Mucosa of stomach (tissue), 1 donor: ENCODE measurements at regions not wholly inside any gene's neighbourhood (a gene's known extent, or its start where the extent isn't known, plus 50 kb on each side); places are given as distances from the start of the nearest gene placed in this dataset.

Experiments used
- H3K27me3 ChIP-seq: one replicate; pipeline ENCODE4 v1.7.0; 2013; ENCODE audit warnings: mild to moderate bottlenecking, low read length; ENCODE audit not compliant: control insufficient read depth, insufficient read depth
- H3K36me3 ChIP-seq: one replicate; pipeline ENCODE4 v1.7.0; 2013; ENCODE audit warnings: low read length; ENCODE audit not compliant: control insufficient read depth, insufficient read depth
- H3K4me1 ChIP-seq: one replicate; pipeline ENCODE4 v1.7.0; 2013; ENCODE audit warnings: mild to moderate bottlenecking, low read length; ENCODE audit not compliant: control insufficient read depth, insufficient read depth
- H3K4me3 ChIP-seq: one replicate; pipeline ENCODE4 v1.7.0; 2013; ENCODE audit warnings: low read length
- H3K9ac ChIP-seq: one replicate; pipeline ENCODE4 v1.7.0; 2013; ENCODE audit warnings: mild to moderate bottlenecking, low read length, moderate library complexity
- H3K9me3 ChIP-seq: one replicate; pipeline ENCODE4 v1.7.0; 2013; ENCODE audit warnings: mild to moderate bottlenecking, low read length, moderate library complexity; ENCODE audit not compliant: control insufficient read depth
- donor health status: Pancreatic carcinoma.

DNA sequence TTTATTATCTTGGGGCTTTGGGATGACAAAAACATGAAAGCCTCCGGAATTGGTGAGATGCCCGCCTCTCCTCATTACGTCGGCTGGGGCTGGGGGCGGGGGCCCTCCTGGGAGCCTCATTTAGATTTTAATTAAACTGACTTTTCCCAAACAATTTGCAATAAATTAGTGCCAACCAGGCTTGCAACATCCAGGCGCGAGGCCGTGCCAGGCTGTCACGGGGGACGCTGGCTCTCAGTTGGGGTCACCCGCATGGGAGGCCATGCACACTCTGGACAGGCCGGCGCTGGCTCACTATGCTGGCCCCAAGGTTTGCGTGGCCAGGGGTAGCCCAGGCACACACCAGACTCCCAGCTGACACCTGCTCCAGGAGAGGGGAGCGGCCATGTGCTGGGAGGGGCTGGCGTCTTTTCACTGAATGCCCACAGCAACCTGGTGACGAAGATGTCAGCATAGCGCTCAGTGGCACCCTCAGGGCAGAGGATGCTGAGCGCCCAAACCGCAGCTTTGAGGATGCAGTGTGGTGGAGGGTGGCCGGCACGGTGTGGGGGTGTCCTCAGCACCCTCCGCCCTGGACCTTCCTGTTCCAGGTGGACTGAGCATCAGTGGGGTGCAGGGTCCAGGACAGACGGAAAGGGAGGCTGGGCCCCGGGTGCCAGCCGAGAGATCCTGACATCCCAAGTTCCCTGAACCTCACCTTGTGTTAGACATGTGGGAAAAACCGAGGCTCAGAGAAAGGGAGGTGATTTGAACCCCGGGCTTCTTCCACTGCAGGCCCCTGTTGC, 190.8 kb upstream of the C14orf180 start:
- Histone ChIP-seq H3K9me3 (no peaks in the 10 kb centered on the region), H3K27me3 (peaks cover 7% of the 10 kb centered on the region), H3K4me3 (no peak overlapping the region), H3K4me1 (no peaks in the 10 kb centered on the region), H3K36me3 (no peaks in the 10 kb centered on the region), H3K9ac (no peak overlapping the region)

DNA sequence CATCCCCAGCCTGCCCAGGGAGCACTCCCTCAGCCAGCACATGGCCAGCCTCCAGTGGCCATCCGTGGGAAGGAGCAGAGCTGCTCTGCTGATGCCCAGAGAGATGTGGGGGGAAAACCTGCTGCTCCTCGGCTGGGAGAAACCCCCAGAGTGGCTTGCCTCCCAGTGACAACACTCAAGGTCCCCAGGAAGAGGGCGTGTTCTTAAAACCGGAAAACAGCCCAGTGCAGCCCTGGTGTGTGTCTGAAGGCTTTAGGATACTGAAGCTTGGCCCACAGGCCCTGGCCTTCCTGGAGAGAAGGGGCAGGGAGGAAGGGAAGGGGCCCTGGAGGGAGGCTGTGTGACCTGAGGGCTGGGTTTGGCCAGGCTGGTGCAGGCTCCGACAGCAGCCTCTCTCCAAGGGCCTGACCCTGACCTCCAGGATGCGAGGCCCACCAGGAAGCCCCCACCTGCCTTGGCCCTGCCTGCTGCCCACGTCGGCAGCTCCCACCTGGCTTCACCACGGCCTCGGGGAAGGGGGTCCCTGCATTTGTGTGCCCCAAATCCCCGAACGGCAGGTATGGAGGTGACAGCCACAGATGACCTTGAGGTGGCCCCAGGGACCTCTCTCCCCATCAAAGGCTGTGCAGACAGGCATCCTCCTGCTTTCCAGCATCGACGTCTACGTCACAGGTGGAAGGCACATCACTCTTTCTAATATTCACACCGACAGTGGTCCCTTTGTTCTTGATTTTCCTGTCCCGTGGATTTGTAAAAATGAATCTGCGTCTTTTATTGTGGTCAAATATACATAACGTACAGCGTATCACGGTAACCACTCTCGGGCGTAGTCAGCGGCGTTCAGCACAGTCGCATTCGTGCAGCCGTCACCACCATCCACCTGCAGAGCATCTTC, 190.0 kb upstream of the C14orf180 start:
- no peak overlapping the region for H3K9ac ChIP-seq
- no peaks in the 10 kb centered on the region for H3K27me3 ChIP-seq
- H3K4me1 ChIP-seq, result no peaks in the 10 kb centered on the region
- no peak overlapping the region for H3K4me3 ChIP-seq
- H3K9me3 ChIP-seq, result no peaks in the 10 kb centered on the region
- H3K36me3 ChIP-seq, result no peaks in the 10 kb centered on the region

DNA sequence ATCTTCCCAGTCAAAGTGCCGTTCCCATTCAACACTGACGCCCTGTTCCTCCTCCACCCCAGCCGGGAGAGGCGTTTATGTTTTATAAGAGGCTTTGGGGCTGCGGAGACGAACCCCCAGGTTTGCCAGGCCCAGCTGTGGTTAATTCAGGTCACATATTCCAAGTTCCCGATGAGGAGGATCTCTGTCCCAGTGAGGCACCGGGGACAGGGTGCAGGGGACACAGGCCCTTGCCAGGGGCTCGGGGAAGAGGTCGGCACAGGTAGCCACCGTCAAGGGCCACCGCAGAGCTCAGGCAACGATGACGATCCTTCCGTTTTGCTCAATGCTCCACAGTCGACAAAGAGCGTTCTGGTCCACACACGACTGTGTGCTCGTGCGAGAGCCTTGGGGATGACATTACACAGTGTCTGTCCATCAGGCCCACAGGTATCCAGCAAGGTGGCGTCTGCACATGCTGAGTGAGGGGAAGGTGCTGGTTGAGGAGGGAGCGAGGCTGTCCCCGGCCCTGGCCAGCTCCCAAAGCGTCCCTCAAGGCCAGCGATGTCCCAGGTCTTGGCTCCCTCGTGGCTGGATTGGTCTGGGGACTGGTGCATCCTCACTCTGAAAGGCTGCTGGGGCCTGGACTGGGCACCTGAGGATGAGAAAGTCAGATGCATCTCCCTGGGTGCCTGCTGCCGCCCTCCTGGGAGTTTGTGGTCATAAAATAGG, 189.2 kb upstream of the C14orf180 start:
- H3K9ac ChIP-seq, result no peak overlapping the region
- H3K36me3 ChIP-seq, result no peaks in the 10 kb centered on the region
- no peaks in the 10 kb centered on the region for H3K9me3 ChIP-seq
- no peaks in the 10 kb centered on the region for H3K4me1 ChIP-seq
- no peak overlapping the region for H3K4me3 ChIP-seq
- no peaks in the 10 kb centered on the region for H3K27me3 ChIP-seq

DNA sequence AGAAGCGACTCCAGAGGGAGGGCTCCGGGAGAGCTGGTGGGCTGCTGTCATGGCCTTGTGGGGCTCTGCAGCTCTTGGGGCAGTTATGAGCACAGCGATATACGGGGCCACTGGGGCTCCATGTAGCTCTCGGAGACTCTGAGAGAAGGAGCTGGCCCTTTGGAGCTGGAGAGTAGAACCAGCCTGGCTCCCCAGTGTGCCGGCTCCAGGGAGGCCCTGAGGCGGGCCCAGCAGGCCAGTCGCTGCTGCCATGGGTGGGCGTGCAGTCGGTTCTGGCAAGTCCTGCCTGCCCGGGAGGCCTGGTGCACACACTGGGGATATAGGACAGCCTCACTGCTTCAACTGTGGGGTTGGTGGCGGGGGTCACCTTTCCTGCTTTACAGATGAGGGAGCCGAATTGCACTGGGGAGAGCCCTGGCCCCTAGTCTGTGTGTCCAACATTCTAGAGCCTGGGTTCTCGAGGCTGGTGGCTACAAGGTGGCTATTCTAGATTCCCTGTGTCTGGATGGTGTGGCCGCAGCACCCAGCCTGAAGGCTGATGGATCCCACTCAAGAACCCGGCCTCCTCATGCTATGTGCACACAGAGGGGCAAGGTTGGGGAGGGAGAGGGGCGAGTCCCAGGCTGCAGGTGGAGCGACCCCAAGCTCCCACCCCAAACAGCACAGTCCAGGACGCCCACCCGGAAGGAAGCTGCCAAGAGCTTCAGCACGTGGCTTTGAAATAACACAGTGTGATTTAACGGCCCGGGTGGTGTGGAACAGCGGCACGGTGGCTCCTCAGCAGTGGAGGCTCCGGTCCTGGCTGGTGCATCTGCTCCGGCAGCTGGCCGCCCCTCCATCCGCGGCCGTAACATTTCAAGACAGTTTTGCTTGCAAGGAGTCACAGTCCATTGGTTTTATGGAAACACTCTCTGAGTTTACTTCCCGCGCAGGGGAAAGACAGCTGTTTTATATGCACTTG, 188.3 kb upstream of the C14orf180 start:
- no peak overlapping the region for H3K4me3 ChIP-seq
- no peaks in the 10 kb centered on the region for H3K36me3 ChIP-seq
- H3K27me3 ChIP-seq, result peaks cover 3% of the 10 kb centered on the region
- H3K9me3 ChIP-seq, result no peaks in the 10 kb centered on the region
- H3K4me1 ChIP-seq, result no peaks in the 10 kb centered on the region
- no peak overlapping the region for H3K9ac ChIP-seq

DNA sequence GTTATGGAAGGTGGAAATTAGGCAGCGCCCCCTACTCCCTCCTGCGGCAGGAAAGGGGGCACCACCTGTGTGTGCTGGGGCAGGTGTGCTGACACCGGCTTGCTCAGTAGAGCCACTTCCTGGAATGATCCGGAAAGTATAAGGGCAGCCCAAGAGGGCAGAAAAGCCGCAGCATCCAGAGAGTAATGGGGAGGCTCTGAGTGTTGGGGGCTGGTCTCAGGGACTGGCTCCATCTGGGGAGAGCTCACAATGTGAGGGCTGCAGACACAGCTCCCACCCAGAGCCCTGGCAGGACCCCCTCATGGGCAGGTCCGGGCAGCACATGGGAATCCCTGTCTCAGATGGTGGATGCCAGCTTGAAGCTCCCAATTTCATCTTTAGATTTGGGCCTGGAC, 187.6 kb upstream of the C14orf180 start:
- Histone ChIP-seq H3K9ac (no peak overlapping the region), H3K4me3 (no peak overlapping the region), H3K4me1 (no peaks in the 10 kb centered on the region), H3K27me3 (peaks cover 3% of the 10 kb centered on the region), H3K36me3 (no peaks in the 10 kb centered on the region), H3K9me3 (no peaks in the 10 kb centered on the region)

DNA sequence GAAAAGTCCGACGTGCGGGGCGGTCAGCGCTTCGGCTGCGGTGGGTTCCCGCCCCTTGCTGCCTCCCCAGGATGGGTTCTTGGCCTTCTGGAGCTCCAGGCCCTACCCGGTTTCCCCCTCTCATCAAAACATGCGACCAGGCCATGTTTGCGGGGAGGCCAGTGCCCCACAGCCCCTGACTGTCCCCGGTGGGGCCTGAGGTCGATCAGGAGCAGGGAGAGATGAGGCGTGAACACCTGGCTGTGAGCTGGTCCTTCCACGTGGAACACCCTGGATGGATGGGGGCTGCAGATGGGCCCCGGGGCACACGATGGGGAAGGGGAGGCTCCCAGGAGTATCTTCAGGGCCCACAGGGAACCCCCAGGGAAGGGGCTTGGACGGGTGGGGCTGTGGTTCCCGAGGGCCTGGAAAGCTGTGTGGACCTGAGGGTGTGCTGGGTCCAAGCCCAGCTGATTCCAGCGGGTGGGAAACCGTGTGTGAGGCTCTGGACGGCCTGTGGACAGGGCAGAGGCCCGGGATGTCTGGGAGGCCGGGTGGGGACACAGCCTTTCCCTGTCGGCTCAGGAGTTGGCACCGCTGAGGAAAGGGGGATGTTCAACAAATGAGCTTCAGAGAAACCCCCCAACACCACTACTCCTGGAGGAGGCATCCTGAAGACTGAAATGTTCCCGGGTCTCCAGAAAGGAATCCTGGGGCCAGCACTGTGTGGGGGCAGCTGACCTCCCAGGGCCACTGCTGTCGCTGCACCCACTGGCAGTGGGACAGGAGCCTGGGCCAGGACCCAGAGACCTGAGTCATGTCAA, 187.0 kb upstream of the C14orf180 start:
- H3K9ac ChIP-seq, result no peak overlapping the region
- no peaks in the 10 kb centered on the region for H3K9me3 ChIP-seq
- H3K27me3 ChIP-seq, result peaks cover 3% of the 10 kb centered on the region
- no peak overlapping the region for H3K4me3 ChIP-seq
- H3K36me3 ChIP-seq, result no peaks in the 10 kb centered on the region
- H3K4me1 ChIP-seq, result no peaks in the 10 kb centered on the region

DNA sequence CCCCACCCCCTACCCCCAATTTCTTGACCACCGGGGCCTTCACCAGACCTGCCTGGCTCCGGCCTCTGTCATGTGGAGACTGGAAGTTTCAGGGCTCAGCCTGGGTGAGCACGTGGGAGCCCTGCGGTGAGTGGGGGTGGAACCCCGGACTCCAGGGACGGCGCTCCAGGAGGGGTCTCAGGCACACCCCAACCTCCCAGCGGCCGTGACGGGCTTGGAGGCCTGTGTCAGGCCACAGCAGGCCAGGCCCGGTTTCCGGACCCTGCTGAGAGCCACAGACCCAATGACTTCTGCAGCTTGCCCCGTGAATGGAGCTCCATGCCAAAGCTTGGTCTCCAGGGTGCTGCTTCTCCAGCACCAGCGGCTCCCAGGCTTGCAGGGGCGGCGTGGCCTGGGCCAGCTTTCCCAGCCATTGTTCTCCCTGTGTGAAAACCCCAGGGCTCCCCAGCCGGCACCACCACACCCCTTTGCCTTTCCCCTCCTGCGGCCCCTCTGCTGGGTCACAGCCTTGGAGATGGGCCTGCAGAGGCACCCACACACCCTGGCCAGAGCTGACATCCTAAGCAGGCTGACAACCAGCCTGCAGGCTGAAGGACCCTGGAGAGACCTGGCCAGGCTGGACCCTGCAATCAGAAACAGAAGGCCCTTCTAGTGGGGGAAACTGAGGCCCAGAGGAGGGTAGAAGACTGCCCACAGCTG, 186.2 kb upstream of the C14orf180 start:
- H3K9ac ChIP-seq, result no peak overlapping the region
- H3K4me3 ChIP-seq, result no peak overlapping the region
- no peaks in the 10 kb centered on the region for H3K36me3 ChIP-seq
- H3K27me3 ChIP-seq, result peaks cover 3% of the 10 kb centered on the region
- H3K9me3 ChIP-seq, result no peaks in the 10 kb centered on the region
- no peaks in the 10 kb centered on the region for H3K4me1 ChIP-seq

DNA sequence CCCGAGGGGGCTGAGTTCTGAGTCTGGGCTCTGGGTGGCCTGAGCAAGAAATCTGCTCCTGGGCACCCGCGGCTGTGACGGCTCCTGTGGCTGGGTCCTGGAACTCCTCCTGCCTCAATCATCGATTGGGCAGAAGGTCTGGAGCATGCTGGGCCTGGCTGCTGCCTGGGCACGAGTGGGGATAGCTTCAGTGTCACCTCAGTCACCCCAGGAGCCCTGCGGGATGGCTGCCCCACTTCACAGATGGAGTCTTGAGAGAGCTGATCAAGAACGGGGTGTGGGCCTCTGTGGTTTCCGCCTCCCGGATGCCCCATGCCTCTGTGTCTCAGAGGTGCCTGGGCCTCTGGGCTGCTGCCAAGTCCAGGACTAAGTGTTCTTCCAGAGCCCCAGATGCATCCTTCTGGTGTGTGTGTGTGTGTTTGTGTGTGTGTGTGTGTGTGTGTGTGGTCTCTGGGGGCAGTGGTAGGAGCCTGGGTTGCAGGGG, 185.6 kb upstream of the C14orf180 start:
- Histone ChIP-seq H3K4me1 (no peaks in the 10 kb centered on the region), H3K36me3 (no peaks in the 10 kb centered on the region), H3K9ac (no peak overlapping the region), H3K9me3 (no peaks in the 10 kb centered on the region), H3K4me3 (no peak overlapping the region), H3K27me3 (peaks cover 3% of the 10 kb centered on the region)

DNA sequence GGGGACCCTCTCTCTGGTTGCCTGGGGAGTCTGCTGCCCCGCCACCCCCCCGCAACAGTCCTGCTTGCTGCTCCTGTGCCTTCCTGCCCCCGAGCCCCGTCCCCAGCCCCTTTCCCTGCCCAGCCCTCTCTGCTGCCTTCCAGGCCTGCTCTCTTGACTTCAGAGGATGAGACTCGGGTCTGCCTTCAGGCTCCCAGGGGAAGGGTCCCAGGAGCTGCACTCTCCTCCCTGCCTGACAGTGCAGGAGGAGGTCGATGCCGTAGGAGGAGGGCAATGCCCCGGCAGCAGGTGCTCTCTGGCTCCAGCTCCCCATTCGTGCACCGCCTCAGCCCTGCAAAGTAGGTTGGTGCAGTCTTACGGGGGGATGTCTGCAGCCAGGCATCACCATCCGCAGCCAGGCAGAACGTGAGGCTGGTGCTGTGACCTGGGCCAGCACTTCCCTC, 185.1 kb upstream of the C14orf180 start:
- H3K9me3 ChIP-seq, result no peaks in the 10 kb centered on the region
- no peaks in the 10 kb centered on the region for H3K4me1 ChIP-seq
- H3K27me3 ChIP-seq, result peaks cover 3% of the 10 kb centered on the region
- no peak overlapping the region for H3K9ac ChIP-seq
- no peak overlapping the region for H3K4me3 ChIP-seq
- no peaks in the 10 kb centered on the region for H3K36me3 ChIP-seq

DNA sequence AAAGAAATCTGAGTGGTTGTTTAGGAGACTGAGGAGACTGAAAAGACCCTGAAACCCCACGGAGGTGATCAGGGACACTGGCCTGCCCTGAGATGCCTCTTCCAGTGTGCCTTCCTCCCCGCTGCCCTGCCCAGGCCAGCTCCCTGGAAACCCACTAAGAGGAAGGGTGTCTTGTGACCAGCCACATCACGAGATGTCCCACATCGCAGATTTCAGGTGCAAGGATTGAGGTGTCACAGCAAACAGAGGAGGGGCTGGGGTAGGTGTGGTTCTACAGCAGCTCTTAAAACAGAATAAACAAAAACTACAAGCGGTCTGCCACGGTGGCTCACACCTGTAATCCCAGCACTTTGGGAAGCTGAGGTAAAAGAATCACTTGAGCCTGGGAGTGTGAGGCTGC, 184.3 kb upstream of the C14orf180 start:
- Histone ChIP-seq H3K27me3 (peaks cover 3% of the 10 kb centered on the region), H3K36me3 (no peaks in the 10 kb centered on the region), H3K9ac (no peak overlapping the region), H3K9me3 (no peaks in the 10 kb centered on the region), H3K4me3 (no peak overlapping the region), H3K4me1 (no peaks in the 10 kb centered on the region)
